IPS-NIHi11 (cell line): ENCODE measurements at regions not wholly inside any gene's neighbourhood (a gene's known extent, or its start where the extent isn't known, plus 50 kb on each side); places are given as distances from the start of the nearest gene placed in this dataset.
"Not testable (repeated sequence)": the region's sequence is repeated elsewhere in the genome, so short reads cannot be mapped to it uniquely, and the experiment has no call there.

Experiments
- DNase-seq: peaks from one replicate; pipeline ENCODE4 v3.0.0; 2012; ENCODE audit warnings: mixed read lengths, low spot score

- DNase-seq, result no peak
Observed at GRCh38 chr4:42205541-42205940, 53.1 kb upstream of the BEND4 start.

DNA sequence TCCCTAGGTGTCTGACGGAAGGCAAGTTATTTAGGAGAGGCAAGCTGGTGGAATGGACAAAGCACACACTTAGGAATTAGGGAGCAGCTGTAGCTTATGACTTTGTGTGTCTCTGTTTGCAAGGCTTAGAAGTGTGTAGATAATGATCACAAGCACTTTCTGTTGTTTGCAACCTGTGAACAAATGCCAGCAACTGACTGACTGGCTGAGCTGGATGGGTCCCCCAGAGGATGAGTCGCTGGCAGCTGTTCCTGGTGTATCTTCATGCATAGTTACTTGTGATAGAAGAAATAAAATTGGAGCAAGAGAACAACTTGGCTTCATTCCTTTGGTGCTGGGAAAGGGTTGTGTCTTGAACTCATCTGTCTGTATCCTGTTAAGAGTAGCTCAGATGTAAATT is 64.2 kb upstream of the BEND4 start:
- no peak for DNase-seq

DNA sequence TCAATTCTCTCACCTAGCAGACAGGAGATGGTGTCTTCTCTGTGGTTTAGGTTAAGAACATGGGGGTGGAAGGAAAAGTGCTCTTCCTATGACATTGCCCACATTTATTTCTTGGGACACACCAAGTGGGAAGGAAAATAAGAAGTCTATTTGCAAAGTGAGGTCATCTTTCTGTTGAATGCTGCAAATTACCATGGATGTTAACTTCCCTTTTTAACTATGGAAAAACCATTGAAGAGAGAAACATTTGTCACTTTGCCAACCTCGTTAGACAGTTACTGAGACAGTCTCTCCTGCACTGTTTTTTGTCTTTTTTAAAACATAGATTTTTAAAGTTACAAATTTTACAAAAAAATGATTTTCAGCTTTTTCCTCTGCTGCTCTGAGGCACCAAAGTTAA is 72.8 kb upstream of the BEND4 start:
- DNase-seq, result no peak

GRCh38 chr4:42234817-42235216 is 82.4 kb upstream of the BEND4 start:
- no peak for DNase-seq

DNA sequence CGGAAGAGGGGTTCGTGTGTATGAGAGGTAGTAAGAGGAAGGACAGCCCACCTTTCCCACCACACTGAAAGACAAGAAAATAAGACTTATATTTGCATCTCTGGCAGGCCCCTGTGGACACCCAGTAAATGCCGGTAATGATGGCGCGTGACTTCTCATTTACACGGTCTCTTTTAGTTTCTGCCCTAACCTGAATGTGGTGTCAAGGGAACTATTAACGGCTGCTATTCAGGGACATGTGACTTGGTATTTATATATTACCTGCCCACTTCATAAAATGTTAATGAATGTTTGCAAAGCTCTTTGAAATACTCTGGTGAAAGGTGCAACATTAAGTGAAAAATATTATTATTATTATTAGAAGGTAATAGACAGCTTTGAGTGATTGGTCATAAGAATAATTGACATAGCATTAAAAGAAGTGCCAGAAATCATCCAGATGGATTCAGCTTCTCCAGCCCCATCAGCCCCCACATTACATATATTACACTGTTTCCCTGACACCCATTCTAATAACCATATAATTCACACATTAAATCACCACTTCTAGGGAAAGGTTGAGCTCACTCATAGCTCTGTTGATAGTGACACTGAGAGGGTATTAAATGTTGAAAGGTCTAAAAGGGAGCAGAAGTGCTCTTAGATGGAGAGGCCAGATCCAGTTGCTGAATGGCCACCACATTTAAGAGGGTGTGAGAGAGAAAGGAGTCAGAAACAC is 83.0 kb upstream of the BEND4 start:
- DNase-seq, result no peak

DNA sequence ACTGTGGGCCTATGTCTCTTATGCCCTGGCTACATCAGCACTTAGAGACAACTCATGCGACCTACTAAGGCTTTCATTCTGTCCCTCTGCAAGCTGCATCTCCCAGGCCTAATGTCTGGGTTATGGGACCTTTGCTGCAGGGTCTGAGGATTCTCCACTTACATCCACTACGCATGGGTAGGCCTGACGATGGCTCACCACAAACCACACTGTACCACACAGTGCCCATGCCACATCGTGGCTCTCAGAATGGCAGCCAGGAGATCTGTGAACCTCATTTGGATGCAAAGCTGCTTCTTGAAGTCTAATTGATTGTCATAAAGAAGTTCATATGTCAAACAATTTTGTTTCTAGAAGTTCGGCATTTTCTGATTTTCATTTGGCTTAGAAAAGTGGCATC is 84.6 kb upstream of the BEND4 start:
- DNase-seq, result no peak

DNA sequence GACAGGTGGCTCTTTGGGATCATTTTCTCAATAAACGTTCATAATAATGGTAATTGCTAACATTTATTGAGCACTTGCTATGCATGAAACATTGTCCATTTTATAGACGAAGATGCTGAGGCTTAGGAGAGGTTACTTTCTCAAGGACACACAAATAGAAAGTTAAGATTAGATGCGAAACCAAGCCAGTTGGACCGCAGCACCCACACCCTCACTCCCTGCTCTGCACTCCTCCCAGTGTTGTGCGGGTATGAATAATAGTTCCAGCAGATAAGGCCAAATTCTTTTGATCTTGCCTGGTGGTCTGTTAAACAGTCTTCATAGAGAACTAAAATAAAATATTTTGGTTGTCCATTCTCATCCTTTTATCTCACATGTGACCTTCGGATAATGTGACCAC is 85.0 kb upstream of the BEND4 start:
- DNase-seq, result no peak

- DNase-seq, result no peak
Observed at GRCh38 chr4:42248972-42249371, 96.5 kb upstream of the BEND4 start.

- no peak for DNase-seq
Observed at GRCh38 chr4:42252315-42252714, 99.9 kb upstream of the BEND4 start.

GRCh38 chr4:42257645-42258044 is 105.2 kb upstream of the BEND4 start:
- not testable (repeated sequence) for DNase-seq

- no peak for DNase-seq
Observed at GRCh38 chr4:42262701-42263490, 110.4 kb upstream of the BEND4 start.

- DNase-seq, result no peak
Observed at GRCh38 chr4:42265782-42266602, 113.5 kb upstream of the BEND4 start.

DNA sequence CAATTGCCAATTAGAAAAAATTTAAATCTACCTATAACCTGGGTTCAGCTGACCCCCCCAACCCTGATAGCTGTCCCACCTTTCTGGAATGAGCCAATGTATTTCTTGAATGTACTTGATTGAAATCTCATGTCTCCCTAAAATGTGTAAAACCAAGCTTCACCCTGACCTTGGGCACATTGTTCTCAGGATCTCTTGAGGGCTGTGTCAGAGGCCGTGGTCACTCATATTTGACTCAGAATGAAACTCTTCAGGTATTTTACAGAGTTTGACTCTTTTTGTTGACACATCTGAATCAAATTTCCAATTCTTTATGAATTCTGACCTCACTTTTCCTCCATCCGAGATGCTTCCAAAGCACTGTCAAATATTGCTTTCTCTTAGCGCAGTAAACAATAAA is 115.3 kb upstream of the BEND4 start:
- DNase-seq, result no peak

DNA sequence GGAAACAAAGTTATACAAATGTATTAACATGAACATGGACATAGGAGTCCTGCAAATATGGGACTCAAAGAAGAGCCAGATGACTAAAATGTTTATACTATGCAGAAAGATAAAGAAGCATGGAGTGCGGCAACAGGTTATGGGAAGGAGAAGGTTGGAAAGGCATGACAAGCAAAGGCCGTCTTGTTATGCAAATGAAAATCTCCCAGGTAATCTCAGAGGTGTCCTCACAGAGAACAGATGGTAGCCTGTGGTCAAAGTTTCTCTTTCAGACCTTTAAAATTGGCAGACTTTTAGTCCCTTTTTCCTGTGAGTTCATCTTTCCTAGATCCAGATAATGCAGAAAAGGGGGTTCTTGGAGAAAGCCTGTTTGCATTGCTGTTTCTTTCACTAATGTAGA is 116.4 kb upstream of the BEND4 start:
- no peak for DNase-seq

GRCh38 chr4:42271096-42271495 is 118.6 kb upstream of the BEND4 start:
- no peak for DNase-seq

DNA sequence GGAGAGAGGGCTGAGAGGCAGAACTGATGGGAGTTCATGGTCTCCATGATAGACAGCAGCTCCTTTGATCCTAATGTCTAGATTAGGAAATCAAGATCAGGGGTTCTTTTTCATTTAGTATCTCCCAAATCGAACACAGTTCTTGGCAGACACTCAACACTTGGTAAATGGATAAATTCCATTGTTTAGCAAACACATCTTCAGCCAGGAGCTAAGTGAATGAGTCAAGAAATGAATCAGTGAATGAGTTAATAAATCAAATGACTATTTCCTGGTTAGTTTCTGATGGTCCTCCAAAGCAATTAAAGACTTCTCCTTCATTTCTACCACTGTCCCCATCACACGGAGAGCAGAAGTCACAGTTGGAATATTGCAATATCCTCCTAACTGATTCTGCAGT is 120.0 kb upstream of the SHISA3 start:
- no peak for DNase-seq

DNA sequence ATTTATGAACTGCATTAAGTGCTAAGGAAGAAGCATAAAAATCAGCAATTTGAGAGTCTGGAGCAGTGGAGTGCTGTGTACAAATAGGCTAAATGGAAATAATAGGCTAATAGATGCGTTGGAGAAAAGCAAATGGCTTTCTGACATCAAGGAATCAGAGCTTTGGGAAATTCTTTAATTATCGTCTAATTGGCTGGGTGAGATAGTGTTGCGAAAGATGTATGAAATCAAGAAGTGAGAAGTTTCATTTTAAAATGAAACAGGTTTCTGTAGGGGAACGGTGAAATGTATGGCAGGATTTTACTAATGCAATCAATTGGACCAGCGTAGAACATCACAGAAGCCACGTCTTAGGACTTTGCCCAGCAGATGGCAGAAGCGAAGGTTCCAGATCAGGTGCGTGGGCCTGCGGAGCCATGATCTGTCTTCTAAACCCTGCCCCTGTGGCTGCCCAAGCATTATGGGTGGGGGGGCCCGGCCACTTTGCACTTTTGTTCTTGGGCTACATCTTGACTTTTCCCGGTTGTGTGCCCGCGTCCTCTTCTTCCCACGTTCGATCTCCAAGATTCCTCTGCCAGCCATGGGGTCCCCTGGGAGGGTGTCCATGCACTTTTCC is 118.5 kb upstream of the SHISA3 start:
- DNase-seq, result peak; percentile 20

DNA sequence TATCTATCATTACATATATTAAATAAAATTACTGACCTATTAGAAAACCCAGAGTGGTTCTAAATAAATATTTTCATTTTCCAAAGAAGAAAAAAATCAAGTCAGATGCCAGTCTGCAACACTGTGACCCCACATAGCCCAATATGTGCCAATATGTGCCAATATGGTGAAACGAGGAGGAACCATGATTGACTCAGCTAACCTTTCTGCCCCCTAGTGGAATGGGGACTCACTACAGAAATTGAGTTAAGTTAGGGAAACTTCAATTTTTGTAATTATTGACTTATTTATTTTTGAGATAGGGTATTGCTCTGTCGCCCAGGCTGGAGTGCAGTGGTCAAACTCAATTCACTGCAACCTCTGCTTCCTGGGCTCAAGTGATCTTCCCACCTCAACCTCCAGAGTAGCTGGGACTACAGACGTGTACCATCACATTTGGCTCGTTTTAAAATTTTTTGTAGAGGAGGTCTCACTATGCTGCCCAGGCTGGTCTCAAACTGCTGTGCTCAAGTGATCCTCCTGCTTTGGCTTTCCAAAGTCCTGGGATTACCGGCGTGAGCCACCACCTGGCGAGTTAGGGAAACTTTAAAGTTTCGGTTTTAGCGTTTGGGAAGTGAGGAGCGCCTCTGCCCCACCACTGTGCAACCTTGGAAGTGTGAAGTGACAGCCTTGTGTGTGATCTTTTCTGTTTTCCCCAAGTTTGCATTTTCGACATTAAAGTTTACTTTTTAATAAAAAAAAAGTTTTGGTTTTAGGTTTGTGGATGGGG is 116.8 kb upstream of the SHISA3 start:
- DNase-seq, result peak; percentile 43

DNA sequence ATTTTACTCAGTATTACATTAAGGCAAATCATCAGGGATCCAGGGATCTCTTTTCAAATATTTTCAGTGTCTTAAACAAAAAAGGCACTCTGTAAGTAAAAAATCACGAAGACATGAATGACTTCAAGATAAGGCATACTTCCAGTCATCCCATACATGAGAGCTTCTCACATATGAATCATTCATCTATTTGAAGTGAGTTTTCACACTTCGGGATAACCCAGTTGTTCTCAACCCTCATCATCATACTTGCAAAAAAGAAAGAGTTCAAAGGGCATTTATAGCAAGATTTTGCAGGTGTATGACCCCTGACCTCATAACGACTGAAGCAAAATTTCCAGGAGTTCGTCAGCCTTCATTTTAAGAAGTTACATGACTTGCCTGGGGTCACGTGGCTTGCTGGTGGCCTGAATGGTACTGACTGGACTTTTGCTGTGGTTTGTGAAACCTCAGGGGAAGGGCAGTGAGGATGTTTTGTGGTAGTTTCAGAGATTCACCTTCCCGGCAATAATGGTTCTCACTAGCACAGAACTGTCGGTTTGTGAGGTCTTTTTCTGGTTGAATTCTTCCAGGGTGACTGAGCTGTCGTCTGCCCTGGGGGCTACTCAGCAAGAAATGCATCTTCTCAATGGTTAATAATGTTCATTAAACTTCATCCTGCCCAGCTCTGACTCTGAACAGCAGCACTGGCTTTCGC is 115.8 kb upstream of the SHISA3 start:
- DNase-seq, result no peak

DNA sequence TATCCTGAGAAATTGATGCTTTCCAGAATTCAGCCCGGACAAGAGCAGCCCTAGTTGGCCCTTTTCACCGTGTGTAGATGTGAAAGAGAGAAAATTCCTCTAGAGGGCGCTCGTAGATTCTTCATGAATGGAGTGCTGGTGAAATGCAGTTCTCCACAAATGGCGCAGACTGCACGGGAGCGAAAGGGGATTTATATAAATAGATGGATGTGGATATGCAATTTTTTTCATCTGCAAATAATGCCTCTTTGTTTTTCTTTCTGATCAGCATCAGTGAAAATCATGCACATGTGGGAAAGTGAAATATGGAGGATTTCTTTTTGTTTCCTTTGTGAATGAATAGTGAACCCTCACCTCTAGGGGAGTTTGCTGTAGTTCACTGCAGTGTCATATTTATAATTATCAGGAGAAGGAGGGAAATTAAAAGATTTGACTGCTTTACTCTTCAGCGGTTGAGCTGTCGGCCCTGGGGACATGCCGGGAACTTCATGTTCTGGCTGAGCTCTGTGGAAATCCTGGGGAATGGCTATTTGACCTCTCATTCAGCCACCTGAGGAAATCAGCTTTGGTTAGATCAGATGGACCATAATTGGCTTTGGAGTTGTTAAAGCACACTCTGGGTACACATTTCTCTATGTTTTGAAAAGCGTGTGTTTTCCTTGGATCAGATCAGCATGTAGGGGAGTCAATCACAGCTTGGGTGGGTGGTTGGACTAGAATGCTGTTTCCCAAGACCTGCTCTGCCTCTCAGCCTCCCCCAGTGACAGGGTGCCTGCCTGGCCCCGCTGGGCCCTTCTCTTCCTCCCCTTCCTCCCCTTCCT is 115.0 kb upstream of the SHISA3 start:
- DNase-seq, result peak; percentile 77
